Activated CD8-positive, alpha-beta memory T cell treated with anti-CD3 and anti-CD28 coated beads for 48 hours (primary cell): ENCODE measurements at regions not wholly inside any gene's neighbourhood (a gene's known extent, or its start where the extent isn't known, plus 50 kb on each side); places are given as distances from the start of the nearest gene placed in this dataset.

ENCODE experiments used
- DNase-seq, 3 experiments: peaks; one replicate each; pipeline ENCODE4 v3.0.0-alpha.2; 2020; ENCODE audit warnings: low read depth in 2 of 3, low spot score in 2 of 3

- no peak for DNase-seq
These were observed 190.1 kb downstream of the TTC8 start for GRCh38 chr14:89014569-89014850.

- no peak for DNase-seq
These were observed 190.6 kb downstream of the TTC8 start for GRCh38 chr14:89015016-89015415.

GRCh38 chr14:89017417-89017816 lies 193.0 kb downstream of the TTC8 start:
- no peak for DNase-seq

- DNase-seq: no peak
These were observed 197.8 kb downstream of the TTC8 start for GRCh38 chr14:89022274-89022673.

GRCh38 chr14:89024691-89025090 lies 200.2 kb downstream of the TTC8 start:
- no peak for DNase-seq

GRCh38 chr14:89025561-89026236 lies 201.2 kb downstream of the TTC8 start:
- DNase-seq: no peak

- DNase-seq: peak in 2 of 3 experiments; percentile 30 to 40
These were observed 202.8 kb downstream of the TTC8 start for GRCh38 chr14:89027097-89027740.

GRCh38 chr14:89028462-89029134 lies 204.1 kb downstream of the TTC8 start:
- no peak for DNase-seq

- no peak for DNase-seq
These were observed 205.7 kb downstream of the TTC8 start for GRCh38 chr14:89029961-89030694.

GRCh38 chr14:89030921-89031320 lies 206.5 kb downstream of the TTC8 start:
- DNase-seq: no peak

GRCh38 chr14:89032086-89032649 lies 207.7 kb downstream of the TTC8 start:
- DNase-seq: no peak

- no peak for DNase-seq
These were observed 209.3 kb downstream of the TTC8 start for GRCh38 chr14:89033756-89034155.

- DNase-seq: no peak
These were observed 211.9 kb downstream of the TTC8 start for GRCh38 chr14:89036371-89036770.

- DNase-seq: no peak
These were observed 212.6 kb downstream of the TTC8 start for GRCh38 chr14:89037065-89037464.

- DNase-seq: no peak
These were observed 215.6 kb downstream of the TTC8 start for GRCh38 chr14:89040080-89040459.

GRCh38 chr14:89040460-89041256 lies 216.2 kb downstream of the TTC8 start:
- peak; percentile 55 to 86 (median 81) for DNase-seq

- DNase-seq: no peak
These were observed 216.8 kb downstream of the TTC8 start for GRCh38 chr14:89041257-89041582.

- no peak for DNase-seq
These were observed 217.6 kb downstream of the TTC8 start for GRCh38 chr14:89042021-89042420.

GRCh38 chr14:89053303-89053702 lies 228.9 kb downstream of the TTC8 start:
- DNase-seq: no peak

GRCh38 chr14:89056394-89056793 lies 231.9 kb downstream of the TTC8 start:
- DNase-seq: no peak

GRCh38 chr14:89058697-89059096 lies 234.2 kb downstream of the TTC8 start:
- DNase-seq: no peak
